ENCODE measurements at regions not wholly inside any gene's neighbourhood (a gene's known extent, or its start where the extent isn't known, plus 50 kb on each side); places are given as distances from the start of the nearest gene placed in this dataset.
"Not testable (repeated sequence)": the region's sequence is repeated elsewhere in the genome, so short reads cannot be mapped to it uniquely, and the experiment has no call there.

GRCh38 chr16:5214466-5214865 lies 116.9 kb upstream of the EEF2KMT start:
- H3K4me1 ChIP-seq: no peaks in the 10 kb centered on the region
- H3K9me3 ChIP-seq: no peaks in the 10 kb centered on the region
- no peaks in the 10 kb centered on the region for H3K27me3 ChIP-seq
- DNase-seq: no peak
- TF ChIP-seq POLR2A (IDR thresholded peaks at IDR 0.05) (no peak), CTCF (IDR thresholded peaks at IDR 0.05) (no peak)
- no peak overlapping the region for H3K27ac ChIP-seq
- no peak overlapping the region for H3K4me3 ChIP-seq
- no peaks in the 10 kb centered on the region for H3K36me3 ChIP-seq

GRCh38 chr16:5212501-5212900 lies 114.9 kb upstream of the EEF2KMT start:
- H3K4me1 ChIP-seq, H3K36me3 ChIP-seq, H3K4me3 ChIP-seq, DNase-seq, H3K27ac ChIP-seq, H3K27me3 ChIP-seq, H3K9me3 ChIP-seq: not testable (repeated sequence)

- not testable (repeated sequence) for H3K9me3 ChIP-seq, H3K4me1 ChIP-seq, H3K36me3 ChIP-seq, H3K27ac ChIP-seq, H3K27me3 ChIP-seq, H3K4me3 ChIP-seq, DNase-seq
These were observed 110.4 kb upstream of the EEF2KMT start for GRCh38 chr16:5207862-5208498.

GRCh38 chr16:5207001-5207523 lies 109.5 kb upstream of the EEF2KMT start:
- no peak for DNase-seq
- H3K4me1 ChIP-seq: no peaks in the 10 kb centered on the region
- no peak overlapping the region for H3K4me3 ChIP-seq
- H3K9me3 ChIP-seq: no peaks in the 10 kb centered on the region
- no peaks in the 10 kb centered on the region for H3K36me3 ChIP-seq
- H3K27ac ChIP-seq: no peak overlapping the region
- TF ChIP-seq POLR2A (IDR thresholded peaks at IDR 0.05) (no peak), CTCF (IDR thresholded peaks at IDR 0.05) (no peak)
- no peaks in the 10 kb centered on the region for H3K27me3 ChIP-seq

- TF ChIP-seq CTCF (IDR thresholded peaks at IDR 0.05): no peak
- no peak for TF ChIP-seq POLR2A (IDR thresholded peaks at IDR 0.05)
- DNase-seq: no peak
- no peaks in the 10 kb centered on the region for H3K27me3 ChIP-seq
- H3K27ac ChIP-seq: no peak overlapping the region
- H3K36me3 ChIP-seq: no peaks in the 10 kb centered on the region
- no peaks in the 10 kb centered on the region for H3K9me3 ChIP-seq
- H3K4me1 ChIP-seq: no peaks in the 10 kb centered on the region
- H3K4me3 ChIP-seq: no peak overlapping the region
These were observed 108.9 kb upstream of the EEF2KMT start for GRCh38 chr16:5206331-5206990.

GRCh38 chr16:5205361-5206040 lies 107.9 kb upstream of the EEF2KMT start:
- H3K27me3 ChIP-seq: no peaks in the 10 kb centered on the region
- no peak for TF ChIP-seq CTCF (IDR thresholded peaks at IDR 0.05)
- TF ChIP-seq POLR2A (IDR thresholded peaks at IDR 0.05): no peak
- no peak overlapping the region for H3K27ac ChIP-seq
- no peak for DNase-seq
- H3K4me1 ChIP-seq: no peaks in the 10 kb centered on the region
- H3K9me3 ChIP-seq: no peaks in the 10 kb centered on the region
- H3K36me3 ChIP-seq: no peaks in the 10 kb centered on the region
- no peak overlapping the region for H3K4me3 ChIP-seq

GRCh38 chr16:5203675-5204074 lies 106.1 kb upstream of the EEF2KMT start:
- not testable (repeated sequence) for H3K4me3 ChIP-seq, DNase-seq, H3K9me3 ChIP-seq, H3K27ac ChIP-seq, H3K36me3 ChIP-seq, H3K27me3 ChIP-seq, H3K4me1 ChIP-seq
